ENCODE measurements at regions not wholly inside any gene's neighbourhood (a gene's known extent, or its start where the extent isn't known, plus 50 kb on each side); places are given as distances from the start of the nearest gene placed in this dataset.

DNA sequence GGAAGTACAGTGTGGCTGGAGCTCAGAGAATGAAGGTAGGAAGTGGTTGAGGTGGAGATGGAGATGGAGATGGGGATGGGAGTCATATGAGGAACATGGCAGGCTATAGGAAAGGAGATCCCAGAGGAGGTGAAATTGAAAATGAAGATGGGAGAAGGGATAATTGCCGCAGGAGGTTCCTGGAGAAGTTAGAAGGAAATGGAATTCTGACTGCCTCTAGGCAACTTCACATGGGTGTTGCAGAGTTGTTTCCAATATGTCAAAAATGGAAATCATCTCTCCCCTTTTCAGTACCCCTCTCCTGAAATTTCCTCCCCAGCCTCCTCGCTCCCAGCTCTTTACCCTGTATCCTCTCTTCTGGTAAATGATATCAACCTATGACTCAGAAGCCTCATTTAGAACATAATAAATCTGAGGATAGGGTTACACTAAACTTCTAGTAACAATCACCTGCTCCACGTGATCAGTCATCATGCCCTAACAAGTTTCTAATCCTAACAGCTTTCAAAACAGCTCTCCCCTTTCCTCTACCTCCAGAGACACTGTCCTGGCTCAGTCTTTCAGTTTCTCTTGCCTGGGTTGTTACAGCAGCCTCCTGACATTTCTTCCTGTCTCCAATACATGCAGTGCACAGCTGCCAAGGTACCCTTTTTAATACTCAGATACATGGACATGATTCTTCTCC lies 201.9 kb upstream of the RBMS1 start:
- TF ChIP-seq, protein P1, sequence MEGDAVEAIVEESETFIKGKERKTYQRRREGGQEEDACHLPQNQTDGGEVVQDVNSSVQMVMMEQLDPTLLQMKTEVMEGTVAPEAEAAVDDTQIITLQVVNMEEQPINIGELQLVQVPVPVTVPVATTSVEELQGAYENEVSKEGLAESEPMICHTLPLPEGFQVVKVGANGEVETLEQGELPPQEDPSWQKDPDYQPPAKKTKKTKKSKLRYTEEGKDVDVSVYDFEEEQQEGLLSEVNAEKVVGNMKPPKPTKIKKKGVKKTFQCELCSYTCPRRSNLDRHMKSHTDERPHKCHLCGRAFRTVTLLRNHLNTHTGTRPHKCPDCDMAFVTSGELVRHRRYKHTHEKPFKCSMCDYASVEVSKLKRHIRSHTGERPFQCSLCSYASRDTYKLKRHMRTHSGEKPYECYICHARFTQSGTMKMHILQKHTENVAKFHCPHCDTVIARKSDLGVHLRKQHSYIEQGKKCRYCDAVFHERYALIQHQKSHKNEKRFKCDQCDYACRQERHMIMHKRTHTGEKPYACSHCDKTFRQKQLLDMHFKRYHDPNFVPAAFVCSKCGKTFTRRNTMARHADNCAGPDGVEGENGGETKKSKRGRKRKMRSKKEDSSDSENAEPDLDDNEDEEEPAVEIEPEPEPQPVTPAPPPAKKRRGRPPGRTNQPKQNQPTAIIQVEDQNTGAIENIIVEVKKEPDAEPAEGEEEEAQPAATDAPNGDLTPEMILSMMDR (IDR thresholded peaks at IDR 0.05): no peak
- TF ChIP-seq EP300 (IDR thresholded peaks at IDR 0.05) (no peak), POLR2A (IDR thresholded peaks at IDR 0.05) (no peak)

Measured in tibial nerve (tissue), 4 donors.